NCI-H1048 (cell line): ENCODE measurements at regions not wholly inside any gene's neighbourhood (a gene's known extent, or its start where the extent isn't known, plus 50 kb on each side); places are given as distances from the start of the nearest gene placed in this dataset.
"Not testable (repeated sequence)": the region's sequence is repeated elsewhere in the genome, so short reads cannot be mapped to it uniquely, and the experiment has no call there.

Experiments used
- DNase-seq: peaks from one replicate; lab custom pipeline; 2025; lab: John Stamatoyannopoulos, UW

GRCh38 chr11:34001557-34002064, 49.9 kb upstream of the CAPRIN1 start:
- DNase-seq, result no peak

- no peak for DNase-seq
These were observed 52.1 kb upstream of the CAPRIN1 start for GRCh38 chr11:33999393-33999792.

DNA sequence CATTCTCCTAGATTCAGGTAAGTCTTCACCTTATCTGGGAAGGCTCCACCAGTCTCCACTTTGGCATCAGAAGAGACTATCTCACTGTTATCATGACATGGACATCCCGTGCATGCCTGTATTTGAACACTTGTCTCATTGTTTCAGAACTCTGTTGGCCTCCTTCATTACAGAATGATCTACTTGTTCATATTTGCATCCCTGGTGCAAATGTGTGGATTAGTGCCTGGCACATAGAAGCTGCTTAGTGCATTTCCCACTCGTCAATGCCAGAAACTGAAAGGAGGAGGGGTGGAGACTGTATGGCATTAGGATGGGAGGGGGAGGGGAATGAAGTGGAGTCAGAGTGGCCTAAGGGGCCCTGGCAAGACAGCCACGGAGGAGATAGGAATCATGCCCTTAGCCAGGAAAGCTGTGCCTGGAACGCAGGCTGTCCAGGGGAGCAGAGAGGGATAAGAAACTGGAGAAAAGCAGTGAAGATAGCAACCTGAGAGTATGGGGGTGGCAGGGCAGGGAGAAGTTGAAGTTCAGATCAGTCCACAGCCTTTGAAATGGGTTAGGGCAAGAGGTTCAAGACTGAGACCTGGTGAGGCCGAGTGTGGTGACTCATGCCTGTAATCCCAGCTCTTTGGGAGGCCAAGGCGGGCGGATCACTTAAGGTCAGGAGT, 53.8 kb upstream of the CAPRIN1 start:
- peak; percentile 83 for DNase-seq

DNA sequence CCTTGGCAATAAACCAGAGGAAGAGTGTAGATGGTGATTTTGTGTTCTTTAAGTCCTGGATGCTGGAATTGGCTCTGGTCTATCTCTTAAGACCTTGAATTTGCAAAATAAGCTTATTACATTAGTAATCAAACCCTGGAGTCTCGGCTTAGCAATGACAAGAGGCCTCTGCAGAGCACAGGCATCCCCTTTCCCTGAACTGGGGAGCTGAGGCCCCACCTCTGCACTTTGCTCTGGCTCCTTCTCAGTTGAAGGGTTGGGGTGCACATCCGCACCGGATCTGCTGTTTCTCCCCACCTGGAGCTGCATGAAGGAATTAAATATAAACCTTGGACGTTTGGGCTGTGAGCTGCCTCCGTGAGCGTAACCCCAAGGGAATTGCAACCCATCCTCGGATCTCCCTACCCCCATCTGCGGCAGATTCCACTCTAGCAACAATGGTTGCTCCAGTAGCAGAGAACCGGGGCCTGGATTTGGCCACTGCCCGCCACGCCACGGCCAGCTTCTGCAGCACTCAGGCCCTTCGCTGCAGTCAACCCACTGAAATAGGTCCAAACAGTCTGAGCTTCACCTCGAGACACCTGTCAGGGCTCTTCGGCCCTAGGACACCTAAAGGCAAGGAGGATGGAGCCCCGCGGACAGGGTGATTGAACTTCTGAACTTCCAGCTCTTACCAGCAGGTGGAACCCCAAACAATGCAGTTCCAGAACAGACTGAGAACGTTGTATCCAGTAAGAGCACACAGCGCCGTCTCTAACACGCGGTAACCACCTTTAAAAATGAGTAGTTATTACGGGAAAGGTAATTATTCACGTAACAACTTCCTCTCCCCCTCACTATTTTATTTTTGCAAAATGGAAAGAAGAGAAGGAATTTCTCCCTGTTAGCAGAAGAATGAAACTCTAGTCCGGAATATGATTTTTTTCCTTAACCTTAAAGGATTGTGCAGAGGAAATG, 54.8 kb upstream of the CAPRIN1 start:
- DNase-seq, result peak; percentile 70

GRCh38 chr11:33994937-33995336, 56.6 kb upstream of the CAPRIN1 start:
- no peak for DNase-seq

DNA sequence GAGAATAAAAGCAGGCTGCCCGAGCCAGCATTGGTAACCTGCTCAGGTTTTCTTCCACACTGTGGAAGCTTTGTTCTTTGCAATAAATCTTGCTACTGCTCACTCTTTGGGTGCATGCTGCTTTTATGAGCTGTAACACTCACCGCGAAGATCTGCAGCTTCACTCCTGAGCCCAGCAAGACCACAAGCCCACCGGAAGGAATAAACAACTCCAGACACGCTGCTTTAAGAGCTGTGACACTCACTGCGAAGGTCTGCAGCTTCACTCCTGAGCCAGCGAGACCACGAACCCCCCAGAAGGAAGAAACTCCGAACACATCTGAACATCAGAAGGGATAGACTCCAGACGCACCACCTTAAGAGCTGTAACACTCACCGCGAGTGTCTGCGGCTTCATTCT, 60.4 kb upstream of the CAPRIN1 start:
- not testable (repeated sequence) for DNase-seq

- DNase-seq, result not testable (repeated sequence)
These were observed 61.4 kb upstream of the CAPRIN1 start for GRCh38 chr11:33990131-33990530.

DNA sequence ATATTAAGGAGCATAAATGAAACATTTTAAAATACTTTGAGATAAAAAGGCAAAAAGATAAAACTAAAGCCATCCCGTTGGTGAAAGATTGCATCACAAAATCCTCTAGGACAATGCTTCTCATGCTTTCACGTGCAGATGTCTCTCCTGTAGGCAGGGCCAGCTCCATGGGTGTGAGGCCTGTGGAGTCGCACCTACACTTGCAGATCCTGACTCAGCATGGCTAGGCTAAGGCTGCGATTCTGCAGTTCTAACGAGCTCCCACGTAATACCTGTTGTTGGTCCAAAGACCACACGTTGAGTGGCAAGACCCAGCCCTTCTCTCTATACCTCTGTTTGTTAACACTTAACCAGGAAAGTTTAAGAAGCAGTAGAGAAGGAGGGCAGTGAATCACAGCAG, 62.1 kb upstream of the CAPRIN1 start:
- no peak for DNase-seq

DNA sequence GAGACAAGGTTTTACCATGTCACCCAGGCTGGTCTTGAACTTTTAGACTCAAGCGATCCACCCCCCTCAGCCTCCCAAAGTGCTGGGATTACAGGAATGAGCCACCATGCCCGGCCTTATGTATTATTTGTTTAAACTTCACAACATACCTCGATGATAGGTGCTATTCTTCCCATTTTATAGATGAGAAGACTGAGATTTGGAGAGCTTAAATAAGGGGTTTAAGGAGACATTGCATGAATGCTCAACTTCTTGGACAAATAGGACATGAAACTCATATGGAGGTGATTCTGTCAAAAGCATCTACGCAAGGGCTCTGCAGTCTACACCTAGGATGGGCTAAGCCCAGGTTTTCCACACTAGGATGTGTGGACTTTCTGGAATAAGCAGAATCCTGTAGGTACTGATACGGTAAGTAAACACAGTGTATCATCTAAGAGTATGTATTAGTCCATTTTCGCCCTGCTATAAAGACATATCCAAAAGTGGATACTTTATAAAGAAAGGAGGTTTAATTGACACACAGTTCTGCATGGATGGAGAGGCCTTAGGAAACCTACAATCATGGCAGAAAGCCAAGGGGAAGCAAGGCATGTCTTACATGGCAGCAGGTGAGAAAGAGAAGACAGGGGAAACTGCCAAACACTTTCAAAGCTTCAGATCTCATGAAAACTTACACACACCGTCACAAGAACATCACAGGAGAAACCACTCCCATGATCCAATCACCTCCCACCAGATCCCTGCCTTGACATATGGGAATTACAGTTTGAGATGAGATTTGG, 62.8 kb upstream of the CAPRIN1 start:
- DNase-seq, result no peak

- DNase-seq, result peak; percentile 64
These were observed 63.5 kb upstream of the CAPRIN1 start for GRCh38 chr11:33987975-33988580.

- DNase-seq, result no peak
These were observed 64.0 kb upstream of the CAPRIN1 start for GRCh38 chr11:33987545-33987944.

- not testable (repeated sequence) for DNase-seq
These were observed 64.7 kb upstream of the CAPRIN1 start for GRCh38 chr11:33986597-33987501.

DNA sequence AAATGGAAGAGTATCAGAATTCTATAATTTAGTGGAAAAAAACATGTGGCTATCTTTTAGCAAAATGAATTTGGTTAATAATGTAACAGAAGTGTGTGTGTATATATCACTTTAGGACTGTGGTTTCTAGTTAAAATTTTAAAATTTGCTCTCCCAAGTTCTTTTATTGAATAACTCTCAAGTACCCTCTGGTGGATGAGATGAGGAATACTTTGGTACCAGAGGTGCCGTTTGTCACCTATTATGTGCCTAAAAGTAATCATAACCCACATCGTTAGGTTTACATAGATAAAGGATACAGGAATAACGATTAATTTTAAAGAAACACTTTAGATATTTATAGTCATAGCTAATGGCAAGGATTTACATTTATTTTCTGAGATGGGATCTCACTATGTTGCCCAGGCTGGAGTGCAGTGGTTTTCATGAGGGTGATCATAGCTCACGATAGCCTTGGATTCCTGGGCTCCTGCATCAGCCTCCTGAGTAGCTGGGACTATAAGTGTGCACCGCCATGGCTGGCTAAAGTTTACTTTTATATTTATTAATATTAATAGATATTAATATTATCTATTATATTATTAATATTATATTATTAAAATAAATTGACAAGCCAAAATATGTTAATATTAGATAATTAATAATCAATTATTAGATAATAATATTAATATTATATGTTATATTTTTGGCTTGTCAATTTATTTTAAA, 66.7 kb upstream of the CAPRIN1 start:
- DNase-seq, result no peak

- DNase-seq, result no peak
These were observed 68.9 kb upstream of the CAPRIN1 start for GRCh38 chr11:33982661-33983060.

DNA sequence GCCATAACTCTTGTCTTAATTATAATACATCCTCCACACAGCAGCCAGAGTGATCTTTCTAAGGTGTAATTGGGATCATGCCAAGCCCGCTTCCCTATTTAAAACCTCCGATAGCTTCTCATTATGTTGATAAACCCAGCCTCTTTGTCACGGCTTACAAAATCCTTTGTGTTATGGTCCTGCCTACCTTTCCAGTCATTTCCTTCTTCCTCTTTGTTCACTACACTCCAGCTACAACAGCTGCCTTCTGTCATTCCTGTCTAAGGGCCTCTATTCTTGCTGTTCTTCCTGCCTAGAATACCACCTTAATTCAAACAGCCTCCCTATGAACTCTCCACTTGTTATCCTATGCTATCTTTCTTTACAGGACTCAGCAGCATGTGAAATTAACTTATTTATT, 70.6 kb upstream of the CAPRIN1 start:
- no peak for DNase-seq

- no peak for DNase-seq
These were observed 73.2 kb upstream of the CAPRIN1 start for GRCh38 chr11:33978376-33978775.

GRCh38 chr11:33977676-33978075, 73.9 kb upstream of the CAPRIN1 start:
- no peak for DNase-seq

DNA sequence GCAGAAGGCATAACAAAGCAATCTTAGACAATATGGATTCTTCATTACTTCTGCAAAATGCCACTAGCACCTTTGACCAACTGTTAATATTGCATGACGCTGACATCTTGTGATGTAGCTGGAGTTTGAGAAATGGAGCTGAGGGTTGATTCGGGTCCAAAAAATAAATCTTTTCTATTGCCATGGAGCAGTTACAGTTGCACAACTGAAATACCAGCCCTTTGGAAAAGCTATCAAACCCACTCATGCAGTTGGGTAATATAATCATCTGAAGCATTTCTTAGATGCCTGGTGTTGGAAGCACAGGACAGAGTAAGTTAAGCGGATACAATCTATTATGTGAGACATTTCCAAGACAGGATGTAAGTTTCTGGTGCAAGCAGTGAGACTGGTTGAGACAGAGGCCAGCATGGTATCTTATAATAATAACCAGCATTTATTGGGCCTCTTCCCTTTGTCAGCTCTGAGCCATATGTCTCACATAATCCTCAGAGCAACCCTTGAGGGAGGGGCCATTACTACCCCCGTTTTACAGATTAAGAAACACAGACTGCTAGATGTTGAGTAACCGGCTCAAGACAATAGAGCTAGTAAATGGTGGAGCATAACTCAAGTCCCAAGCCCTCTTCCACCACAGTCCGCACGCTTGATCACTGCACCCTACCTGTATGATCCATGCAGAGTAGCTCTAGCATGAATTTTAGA, 74.9 kb upstream of the CAPRIN1 start:
- DNase-seq, result no peak

GRCh38 chr11:33974804-33975203, 76.7 kb upstream of the CAPRIN1 start:
- DNase-seq, result no peak
